ENCODE measurements at regions not wholly inside any gene's neighbourhood (a gene's known extent, or its start where the extent isn't known, plus 50 kb on each side); places are given as distances from the start of the nearest gene placed in this dataset.

DNA sequence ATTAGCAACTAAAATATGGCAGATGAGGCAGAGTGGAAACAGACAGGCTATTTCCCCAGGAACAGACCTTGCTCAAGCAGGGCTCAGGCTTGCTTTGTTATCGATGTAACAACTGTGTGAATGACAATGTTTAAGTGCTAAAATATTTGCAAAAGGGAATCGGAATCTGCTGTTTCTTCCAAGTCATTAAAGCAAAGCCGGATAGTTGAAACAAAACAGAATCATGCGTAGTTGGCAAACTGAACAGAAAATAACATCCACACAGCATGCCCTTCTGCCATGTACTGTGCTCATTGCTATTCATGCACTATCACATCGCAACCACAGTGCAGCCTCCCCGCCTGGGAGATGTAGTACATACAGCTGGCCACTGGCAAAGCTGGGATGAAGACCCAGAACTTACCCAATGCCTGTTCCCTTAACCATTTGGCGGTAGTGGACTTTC, 799.1 kb downstream of the DIAPH3 start:
- TF ChIP-seq, protein P1, sequence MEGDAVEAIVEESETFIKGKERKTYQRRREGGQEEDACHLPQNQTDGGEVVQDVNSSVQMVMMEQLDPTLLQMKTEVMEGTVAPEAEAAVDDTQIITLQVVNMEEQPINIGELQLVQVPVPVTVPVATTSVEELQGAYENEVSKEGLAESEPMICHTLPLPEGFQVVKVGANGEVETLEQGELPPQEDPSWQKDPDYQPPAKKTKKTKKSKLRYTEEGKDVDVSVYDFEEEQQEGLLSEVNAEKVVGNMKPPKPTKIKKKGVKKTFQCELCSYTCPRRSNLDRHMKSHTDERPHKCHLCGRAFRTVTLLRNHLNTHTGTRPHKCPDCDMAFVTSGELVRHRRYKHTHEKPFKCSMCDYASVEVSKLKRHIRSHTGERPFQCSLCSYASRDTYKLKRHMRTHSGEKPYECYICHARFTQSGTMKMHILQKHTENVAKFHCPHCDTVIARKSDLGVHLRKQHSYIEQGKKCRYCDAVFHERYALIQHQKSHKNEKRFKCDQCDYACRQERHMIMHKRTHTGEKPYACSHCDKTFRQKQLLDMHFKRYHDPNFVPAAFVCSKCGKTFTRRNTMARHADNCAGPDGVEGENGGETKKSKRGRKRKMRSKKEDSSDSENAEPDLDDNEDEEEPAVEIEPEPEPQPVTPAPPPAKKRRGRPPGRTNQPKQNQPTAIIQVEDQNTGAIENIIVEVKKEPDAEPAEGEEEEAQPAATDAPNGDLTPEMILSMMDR (IDR thresholded peaks at IDR 0.05): no peak
- TF ChIP-seq POLR2A (IDR thresholded peaks at IDR 0.05): no peak
